Thoracic aorta (tissue), 2 donors: ENCODE measurements at regions not wholly inside any gene's neighbourhood (a gene's known extent, or its start where the extent isn't known, plus 50 kb on each side); places are given as distances from the start of the nearest gene placed in this dataset.

Source experiments
- ATAC-seq: fragments of 150-250 bp; one replicate; pipeline ENCODE4 v1.8.0; 2017; ENCODE audit warnings: low read depth; ENCODE audit not compliant: insufficient number of reproducible peaks, low FRiP score
- DNase-seq: peaks from one replicate; pipeline ENCODE4 v3.0.0-alpha.2; 2020; ENCODE audit warnings: low spot score
- H3K27ac ChIP-seq, 2 donors: fragments of 200-600 bp; sonication (generic); 1 replicate in 1 of 2; 2 replicates in 1 of 2; pipeline ENCODE4 v1.5.1; 2016; ENCODE audit warnings: mild to moderate bottlenecking in 2 of 2, moderate library complexity in 2 of 2
- H3K27me3 ChIP-seq: fragments of 200-600 bp; sonication (generic); replicated peaks from 2 replicates; pipeline ENCODE4 v1.6.0; 2016; ENCODE audit warnings: mild to moderate bottlenecking; ENCODE audit not compliant: insufficient read depth
- H3K36me3 ChIP-seq: fragments of 200-600 bp; sonication (generic); one replicate; pipeline ENCODE4 v1.5.1; 2016
- H3K4me1 ChIP-seq, 2 donors: fragments of 200-600 bp; sonication (generic); 1 replicate in 1 of 2; 2 replicates in 1 of 2; pipeline versions ENCODE4 v1.5.1 to v1.6.0; 2016; ENCODE audit warnings: low read depth in 2 of 2, mild to moderate bottlenecking in 1 of 2; ENCODE audit not compliant: control insufficient read depth in 1 of 2
- H3K4me3 ChIP-seq: fragments of 200-600 bp; sonication (generic); 2 replicates; pipeline ENCODE4 v1.5.1; 2016; ENCODE audit warnings: mild to moderate bottlenecking
- H3K9me3 ChIP-seq: fragments of 200-600 bp; sonication (generic); 2 replicates; pipeline ENCODE4 v1.5.1; 2016
- TF ChIP-seq, protein P1 (sequence below): fragments of 200-600 bp; sonication (generic); IDR thresholded peaks from one replicate; pipeline ENCODE4 v1.5.1; 2019; ENCODE audit warnings: antibody characterized with exemption

DNA sequence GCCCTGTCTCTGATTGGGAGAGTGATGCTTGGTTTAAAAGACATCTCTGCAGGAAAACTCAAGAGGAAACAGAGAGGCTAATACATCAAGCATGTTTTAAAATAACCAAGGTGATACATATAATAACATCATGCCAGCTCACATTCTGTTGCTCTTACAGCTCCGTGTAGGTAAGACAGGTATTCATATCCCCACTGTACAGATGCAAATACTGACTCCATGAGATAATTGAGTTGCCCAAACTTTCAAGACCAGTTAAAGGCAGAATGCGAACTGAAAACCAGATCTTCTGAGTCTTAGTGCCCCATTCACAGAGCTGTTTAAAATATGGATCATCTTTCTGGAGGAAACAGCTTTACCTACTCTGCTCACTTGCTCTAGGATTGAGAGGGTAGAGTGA is 214.0 kb downstream of the PIK3R1 start:
- peaks cover 3 to 11% of the 10 kb centered on the region in 2 donors for H3K4me1 ChIP-seq
- TF ChIP-seq, protein P1, sequence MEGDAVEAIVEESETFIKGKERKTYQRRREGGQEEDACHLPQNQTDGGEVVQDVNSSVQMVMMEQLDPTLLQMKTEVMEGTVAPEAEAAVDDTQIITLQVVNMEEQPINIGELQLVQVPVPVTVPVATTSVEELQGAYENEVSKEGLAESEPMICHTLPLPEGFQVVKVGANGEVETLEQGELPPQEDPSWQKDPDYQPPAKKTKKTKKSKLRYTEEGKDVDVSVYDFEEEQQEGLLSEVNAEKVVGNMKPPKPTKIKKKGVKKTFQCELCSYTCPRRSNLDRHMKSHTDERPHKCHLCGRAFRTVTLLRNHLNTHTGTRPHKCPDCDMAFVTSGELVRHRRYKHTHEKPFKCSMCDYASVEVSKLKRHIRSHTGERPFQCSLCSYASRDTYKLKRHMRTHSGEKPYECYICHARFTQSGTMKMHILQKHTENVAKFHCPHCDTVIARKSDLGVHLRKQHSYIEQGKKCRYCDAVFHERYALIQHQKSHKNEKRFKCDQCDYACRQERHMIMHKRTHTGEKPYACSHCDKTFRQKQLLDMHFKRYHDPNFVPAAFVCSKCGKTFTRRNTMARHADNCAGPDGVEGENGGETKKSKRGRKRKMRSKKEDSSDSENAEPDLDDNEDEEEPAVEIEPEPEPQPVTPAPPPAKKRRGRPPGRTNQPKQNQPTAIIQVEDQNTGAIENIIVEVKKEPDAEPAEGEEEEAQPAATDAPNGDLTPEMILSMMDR, result no peak
- no peak for ATAC-seq
- no peaks in the 10 kb centered on the region for H3K9me3 ChIP-seq
- no peaks in the 10 kb centered on the region for H3K27me3 ChIP-seq
- no peaks in the 10 kb centered on the region for H3K36me3 ChIP-seq
- H3K4me3 ChIP-seq, result no peak overlapping the region
- DNase-seq, result no peak
- H3K27ac ChIP-seq, result no peak overlapping the region

DNA sequence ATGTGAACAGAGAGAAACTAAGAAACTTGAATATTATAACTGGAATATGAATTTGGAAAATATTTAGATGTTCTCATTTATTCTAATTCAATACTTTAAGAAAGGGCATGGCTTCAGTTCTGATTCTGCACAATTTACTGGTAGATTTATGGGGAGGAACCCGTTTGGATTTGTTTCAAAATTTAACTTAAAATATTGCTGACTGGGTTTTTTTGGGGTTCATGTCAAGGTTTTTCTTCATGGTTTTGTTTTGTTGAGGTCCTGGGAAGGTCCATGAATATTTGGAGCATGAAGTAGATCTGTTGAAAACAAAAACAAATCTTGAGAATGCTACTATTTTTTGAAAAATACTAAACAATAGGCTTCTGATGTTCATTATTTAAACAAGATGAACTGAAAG is 214.7 kb downstream of the PIK3R1 start:
- H3K4me1 ChIP-seq, result peaks cover 9 to 19% of the 10 kb centered on the region in 2 donors
- TF ChIP-seq, protein P1, result no peak
- H3K9me3 ChIP-seq, result no peaks in the 10 kb centered on the region
- DNase-seq, result no peak
- ATAC-seq, result no peak
- no peak overlapping the region for H3K27ac ChIP-seq
- no peaks in the 10 kb centered on the region for H3K36me3 ChIP-seq
- H3K27me3 ChIP-seq, result no peaks in the 10 kb centered on the region
- no peak overlapping the region for H3K4me3 ChIP-seq

DNA sequence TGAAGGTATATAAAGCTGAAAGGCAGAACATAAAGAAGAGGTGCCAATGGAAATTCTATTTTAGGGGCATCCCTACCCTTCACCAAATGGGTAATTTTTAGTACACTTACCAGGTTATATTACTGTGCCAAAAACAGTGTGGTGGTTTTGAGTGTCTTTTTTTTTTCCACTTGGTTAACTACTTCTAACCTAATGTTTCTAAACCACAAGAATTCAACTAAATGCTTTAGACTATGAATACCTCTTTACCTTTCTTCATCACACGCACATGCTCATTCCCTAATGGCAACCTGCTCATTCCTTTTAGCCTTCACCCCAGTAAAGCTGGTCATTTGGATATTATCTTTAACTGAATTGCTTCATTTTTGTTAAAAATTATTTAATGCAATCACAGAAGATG is 215.6 kb downstream of the PIK3R1 start:
- Histone ChIP-seq H3K36me3 (no peaks in the 10 kb centered on the region), H3K4me3 (no peak overlapping the region), H3K9me3 (no peaks in the 10 kb centered on the region), H3K27ac (no peak overlapping the region), H3K27me3 (no peaks in the 10 kb centered on the region), H3K4me1 (peaks cover 9 to 19% of the 10 kb centered on the region in 2 donors)
- DNase-seq (no peak), ATAC-seq (no peak)
- TF ChIP-seq, protein P1, result no peak

DNA sequence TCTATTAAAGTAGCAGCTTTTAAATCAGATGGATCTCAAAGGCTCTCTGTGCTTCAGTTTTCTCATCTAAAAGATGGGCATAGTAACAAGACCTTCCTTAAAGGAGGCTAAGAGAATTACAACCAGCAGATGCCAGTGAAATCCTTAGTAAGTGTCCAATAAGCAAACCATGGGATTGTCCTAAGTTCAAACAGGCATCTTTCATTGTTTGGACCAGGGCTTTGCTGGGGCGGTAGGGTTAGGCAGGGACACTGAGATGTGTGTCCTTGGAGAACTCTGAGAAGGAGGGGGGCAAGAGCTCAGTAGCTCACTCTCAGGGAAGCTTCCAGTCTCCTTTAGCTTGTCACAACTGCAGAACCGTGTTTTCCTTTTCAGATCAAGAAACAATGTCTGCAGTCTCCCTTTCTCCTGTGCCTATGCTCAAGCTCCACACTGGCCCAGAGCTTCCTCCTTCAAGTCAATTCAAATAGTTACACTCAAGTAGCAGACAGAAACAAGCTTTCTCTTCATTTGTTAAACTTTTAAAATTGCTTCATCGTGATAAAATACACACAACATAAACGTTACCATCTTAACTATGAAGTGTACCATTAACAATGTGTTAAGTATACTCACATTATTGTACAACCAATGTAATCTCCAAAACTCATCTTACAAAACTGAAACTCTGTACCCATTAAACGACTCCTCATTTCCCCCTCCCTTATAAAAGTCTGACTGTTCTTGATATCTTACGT is 216.2 kb downstream of the PIK3R1 start:
- Histone ChIP-seq H3K27me3 (no peaks in the 10 kb centered on the region), H3K4me3 (no peak overlapping the region), H3K4me1 (peaks cover 9 to 19% of the 10 kb centered on the region in 2 donors), H3K9me3 (no peaks in the 10 kb centered on the region), H3K27ac (no peak overlapping the region), H3K36me3 (no peaks in the 10 kb centered on the region)
- DNase-seq (no peak), ATAC-seq (no peak)
- TF ChIP-seq, protein P1, result no peak

DNA sequence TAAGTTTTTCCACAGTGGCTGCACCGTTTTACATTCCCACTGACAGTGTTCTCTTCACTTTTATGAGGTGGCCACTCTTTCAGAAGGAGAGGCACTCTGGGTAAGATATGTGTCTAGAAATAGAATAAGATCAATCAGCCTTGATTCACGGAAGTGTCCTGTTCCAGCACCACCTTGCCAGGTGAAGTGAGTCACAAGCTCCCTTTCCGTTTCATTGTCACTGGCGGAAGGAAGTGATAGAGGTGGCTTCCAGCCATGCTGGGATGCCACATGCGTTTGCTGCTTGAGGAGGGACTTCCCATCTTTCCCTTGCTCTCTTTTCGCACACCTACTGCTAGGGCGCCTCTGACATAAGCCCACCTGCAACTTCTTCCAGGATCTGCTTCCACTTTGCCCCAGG is 217.1 kb downstream of the PIK3R1 start:
- no peaks in the 10 kb centered on the region for H3K9me3 ChIP-seq
- no peak for ATAC-seq
- no peak for DNase-seq
- no peaks in the 10 kb centered on the region for H3K27me3 ChIP-seq
- no peaks in the 10 kb centered on the region for H3K36me3 ChIP-seq
- no peak overlapping the region for H3K4me3 ChIP-seq
- H3K27ac ChIP-seq, result no peak overlapping the region
- peaks cover 9 to 19% of the 10 kb centered on the region in 2 donors for H3K4me1 ChIP-seq
- TF ChIP-seq, protein P1, result no peak
